ENCODE measurements at regions not wholly inside any gene's neighbourhood (a gene's known extent, or its start where the extent isn't known, plus 50 kb on each side); places are given as distances from the start of the nearest gene placed in this dataset.

GRCh38 chr6:119717942-119718341 is 368.4 kb upstream of the MAN1A1 start:
- DNase-seq (ENCODE audit: unreplicated experiment), result no peak
- H3K4me3 Mint-ChIP-seq (ENCODE audit: unreplicated experiment), result no peak overlapping the region
- TF ChIP-seq, protein P1, sequence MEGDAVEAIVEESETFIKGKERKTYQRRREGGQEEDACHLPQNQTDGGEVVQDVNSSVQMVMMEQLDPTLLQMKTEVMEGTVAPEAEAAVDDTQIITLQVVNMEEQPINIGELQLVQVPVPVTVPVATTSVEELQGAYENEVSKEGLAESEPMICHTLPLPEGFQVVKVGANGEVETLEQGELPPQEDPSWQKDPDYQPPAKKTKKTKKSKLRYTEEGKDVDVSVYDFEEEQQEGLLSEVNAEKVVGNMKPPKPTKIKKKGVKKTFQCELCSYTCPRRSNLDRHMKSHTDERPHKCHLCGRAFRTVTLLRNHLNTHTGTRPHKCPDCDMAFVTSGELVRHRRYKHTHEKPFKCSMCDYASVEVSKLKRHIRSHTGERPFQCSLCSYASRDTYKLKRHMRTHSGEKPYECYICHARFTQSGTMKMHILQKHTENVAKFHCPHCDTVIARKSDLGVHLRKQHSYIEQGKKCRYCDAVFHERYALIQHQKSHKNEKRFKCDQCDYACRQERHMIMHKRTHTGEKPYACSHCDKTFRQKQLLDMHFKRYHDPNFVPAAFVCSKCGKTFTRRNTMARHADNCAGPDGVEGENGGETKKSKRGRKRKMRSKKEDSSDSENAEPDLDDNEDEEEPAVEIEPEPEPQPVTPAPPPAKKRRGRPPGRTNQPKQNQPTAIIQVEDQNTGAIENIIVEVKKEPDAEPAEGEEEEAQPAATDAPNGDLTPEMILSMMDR (IDR thresholded peaks at IDR 0.05; ENCODE audit: unreplicated experiment), result no peak
- ChIA-PET POLR2A (no interaction called here), CTCF (interaction anchor here (1.0 to 1.3 kb wide), 2 partner anchors 368 to 661 kb away, joined by 3 to 5 read pairs; no protein-coding TSS in a partner anchor)
- H3K27ac Mint-ChIP-seq (ENCODE audit: low read depth, unreplicated experiment), result no peak overlapping the region
- H3K36me3 Mint-ChIP-seq (ENCODE audit: insufficient read depth, unreplicated experiment), result no peaks in the 10 kb centered on the region
- no peaks in the 10 kb centered on the region for H3K9me3 Mint-ChIP-seq (ENCODE audit: unreplicated experiment)
- intact Hi-C loops (cut with micrococcal nuclease), result no loop called here
- H3K4me1 Mint-ChIP-seq (ENCODE audit: insufficient read depth, unreplicated experiment), result no peaks in the 10 kb centered on the region
- no TSS peak for BruUV-seq (replicated peaks)
- no peaks in the 10 kb centered on the region for H3K27me3 Mint-ChIP-seq (ENCODE audit: insufficient read depth, unreplicated experiment)

- H3K9me3 Mint-ChIP-seq (ENCODE audit: unreplicated experiment), result no peaks in the 10 kb centered on the region
- no peak overlapping the region for H3K4me3 Mint-ChIP-seq (ENCODE audit: unreplicated experiment)
- no peak overlapping the region for H3K27ac Mint-ChIP-seq (ENCODE audit: low read depth, unreplicated experiment)
- no peaks in the 10 kb centered on the region for H3K27me3 Mint-ChIP-seq (ENCODE audit: insufficient read depth, unreplicated experiment)
- intact Hi-C loops (cut with micrococcal nuclease), result no loop called here
- TF ChIP-seq, protein P1 (IDR thresholded peaks at IDR 0.05; ENCODE audit: unreplicated experiment), result no peak
- DNase-seq (ENCODE audit: unreplicated experiment), result no peak
- BruUV-seq (replicated peaks), result no TSS peak
- ChIA-PET CTCF (no interaction called here), POLR2A (no interaction called here)
- no peaks in the 10 kb centered on the region for H3K4me1 Mint-ChIP-seq (ENCODE audit: insufficient read depth, unreplicated experiment)
- H3K36me3 Mint-ChIP-seq (ENCODE audit: insufficient read depth, unreplicated experiment), result no peaks in the 10 kb centered on the region
Observed at GRCh38 chr6:119716668-119717270, 367.2 kb upstream of the MAN1A1 start.

- peak; percentile 29 for DNase-seq (ENCODE audit: unreplicated experiment)
- TF ChIP-seq, protein P1 (IDR thresholded peaks at IDR 0.05; ENCODE audit: unreplicated experiment), result no peak
- BruUV-seq (replicated peaks), result no TSS peak
- Mint-ChIP-seq H3K27me3 (ENCODE audit: insufficient read depth, unreplicated experiment) (no peaks in the 10 kb centered on the region), H3K9me3 (ENCODE audit: unreplicated experiment) (no peaks in the 10 kb centered on the region), H3K36me3 (ENCODE audit: insufficient read depth, unreplicated experiment) (no peaks in the 10 kb centered on the region), H3K27ac (ENCODE audit: low read depth, unreplicated experiment) (no peak overlapping the region), H3K4me1 (ENCODE audit: insufficient read depth, unreplicated experiment) (no peaks in the 10 kb centered on the region), H3K4me3 (ENCODE audit: unreplicated experiment) (no peak overlapping the region)
- ChIA-PET POLR2A (no interaction called here), CTCF (no interaction called here)
- intact Hi-C loops (cut with micrococcal nuclease), result no loop called here
Observed at GRCh38 chr6:119713903-119714302, 364.3 kb upstream of the MAN1A1 start.

DNA sequence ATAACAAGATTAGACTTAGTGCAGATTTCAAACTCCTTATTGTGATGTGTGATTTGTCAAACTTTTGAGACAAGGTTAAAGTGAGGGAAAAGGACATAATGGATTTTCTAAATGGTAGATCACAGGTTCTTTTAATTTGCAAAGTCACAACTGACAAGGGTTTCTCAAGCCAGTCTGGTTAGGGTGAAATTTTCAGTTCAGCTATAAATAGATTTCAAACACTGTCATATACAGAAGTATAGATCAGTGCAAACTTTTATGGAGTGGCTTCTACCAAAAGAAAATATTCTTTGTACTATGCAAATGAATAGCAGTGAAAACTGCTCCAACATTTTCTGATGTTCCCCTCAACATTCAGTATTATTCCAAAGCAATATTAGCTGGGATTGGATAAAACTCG is 337.1 kb upstream of the MAN1A1 start:
- H3K4me1 Mint-ChIP-seq (ENCODE audit: insufficient read depth, unreplicated experiment), result no peaks in the 10 kb centered on the region

More for the DNA sequence above, 337.1 kb upstream of the MAN1A1 start:
- Mint-ChIP-seq H3K27me3 (ENCODE audit: insufficient read depth, unreplicated experiment) (no peaks in the 10 kb centered on the region), H3K27ac (ENCODE audit: low read depth, unreplicated experiment) (no peak overlapping the region), H3K4me3 (ENCODE audit: unreplicated experiment) (no peak overlapping the region), H3K9me3 (ENCODE audit: unreplicated experiment) (no peaks in the 10 kb centered on the region), H3K36me3 (ENCODE audit: insufficient read depth, unreplicated experiment) (no peaks in the 10 kb centered on the region)
- POLR2A ChIA-PET, result no interaction called here
- BruUV-seq (replicated peaks), result no TSS peak
- DNase-seq (ENCODE audit: unreplicated experiment), result no peak
- intact Hi-C loops (cut with micrococcal nuclease), result no loop called here
- TF ChIP-seq, protein P1 (IDR thresholded peaks at IDR 0.05; ENCODE audit: unreplicated experiment), result no peak
- CTCF ChIA-PET, result interaction anchor here (1.1 kb wide), 1 partner anchor 18 kb away, joined by 3 read pairs; no protein-coding TSS in a partner anchor
